GM18499 (cell line): ENCODE measurements at regions not wholly inside any gene's neighbourhood (a gene's known extent, or its start where the extent isn't known, plus 50 kb on each side); places are given as distances from the start of the nearest gene placed in this dataset.
"Not testable (repeated sequence)": the region's sequence is repeated elsewhere in the genome, so short reads cannot be mapped to it uniquely, and the experiment has no call there.

Experiments
- ATAC-seq: cut with Tn5 transposase; IDR thresholded peaks from one replicate; pipeline ENCODE4 v1.9.1; 2021; ENCODE audit warnings: moderate number of reproducible peaks; ENCODE audit not compliant: insufficient read depth, unreplicated experiment

DNA sequence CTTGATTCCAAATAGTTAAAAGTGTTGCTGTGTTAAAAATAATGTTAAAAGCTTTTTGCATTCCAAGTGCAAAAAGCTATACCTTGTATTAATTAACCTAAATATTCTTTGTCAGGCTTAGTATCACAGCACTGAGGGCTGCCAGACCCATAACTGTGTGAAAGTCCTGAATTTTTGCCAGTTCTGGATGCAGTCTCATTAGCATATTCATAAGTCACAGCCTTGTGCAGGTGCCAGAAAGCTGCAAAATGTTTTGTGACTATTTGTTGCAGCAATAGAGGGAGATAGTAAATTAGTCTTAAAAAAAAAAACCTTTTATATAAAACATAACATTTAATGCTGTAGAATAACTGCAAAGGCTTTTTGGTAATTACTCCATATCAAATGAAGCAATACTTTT lies 56.6 kb downstream of the SLITRK1 start:
- ATAC-seq, result no peak

- no peak for ATAC-seq
Measured at GRCh38 chr13:83824560-83824959, 57.7 kb downstream of the SLITRK1 start.

GRCh38 chr13:83824120-83824519 lies 58.2 kb downstream of the SLITRK1 start:
- ATAC-seq, result no peak

- no peak for ATAC-seq
Measured at GRCh38 chr13:83819611-83820010, 62.7 kb downstream of the SLITRK1 start.

- ATAC-seq, result no peak
Measured at GRCh38 chr13:83819156-83819555, 63.1 kb downstream of the SLITRK1 start.

- ATAC-seq, result no peak
Measured at GRCh38 chr13:83816081-83816480, 66.2 kb downstream of the SLITRK1 start.

- ATAC-seq, result no peak
Measured at GRCh38 chr13:83815598-83815997, 66.7 kb downstream of the SLITRK1 start.

DNA sequence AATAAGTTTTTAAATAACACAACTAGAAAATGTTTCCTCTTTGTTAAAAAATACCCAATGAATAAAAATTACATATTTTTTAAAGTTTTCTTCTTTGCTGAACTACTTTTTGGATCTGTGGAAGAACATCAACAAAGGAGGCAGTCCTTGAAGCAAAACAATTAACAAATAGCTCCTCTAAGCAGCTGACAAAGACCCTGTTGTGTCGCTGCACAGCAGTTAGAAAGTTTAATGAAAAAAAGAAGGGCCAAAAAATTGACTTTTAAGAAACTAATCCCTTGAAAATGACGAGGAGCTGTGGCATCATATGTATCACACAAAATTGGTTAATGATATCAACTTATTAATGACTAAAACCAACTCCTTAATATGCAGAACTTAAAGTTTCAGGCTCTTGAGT lies 72.1 kb downstream of the SLITRK1 start:
- no peak for ATAC-seq

- no peak for ATAC-seq
Measured at GRCh38 chr13:83804356-83804962, 77.8 kb downstream of the SLITRK1 start.

DNA sequence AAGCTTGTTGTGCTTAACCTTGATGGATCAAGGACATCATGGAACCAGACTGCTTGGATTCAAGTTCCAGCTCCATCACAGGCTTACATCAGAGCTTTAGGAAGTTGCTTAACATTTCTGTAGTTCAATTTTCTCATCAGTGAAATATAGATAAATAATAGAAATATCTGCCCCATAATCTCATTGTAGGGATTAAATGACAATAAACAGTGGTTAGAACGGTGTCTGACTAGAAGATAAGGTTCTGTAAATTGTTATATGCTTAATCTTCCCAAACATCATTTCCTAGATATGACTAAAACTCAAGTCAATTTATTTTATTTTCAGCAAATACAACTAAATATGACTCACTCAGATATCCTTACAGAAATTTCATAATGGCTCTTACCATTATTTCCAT lies 83.5 kb downstream of the SLITRK1 start:
- ATAC-seq, result no peak

- no peak for ATAC-seq
Measured at GRCh38 chr13:83796364-83796763, 85.9 kb downstream of the SLITRK1 start.

DNA sequence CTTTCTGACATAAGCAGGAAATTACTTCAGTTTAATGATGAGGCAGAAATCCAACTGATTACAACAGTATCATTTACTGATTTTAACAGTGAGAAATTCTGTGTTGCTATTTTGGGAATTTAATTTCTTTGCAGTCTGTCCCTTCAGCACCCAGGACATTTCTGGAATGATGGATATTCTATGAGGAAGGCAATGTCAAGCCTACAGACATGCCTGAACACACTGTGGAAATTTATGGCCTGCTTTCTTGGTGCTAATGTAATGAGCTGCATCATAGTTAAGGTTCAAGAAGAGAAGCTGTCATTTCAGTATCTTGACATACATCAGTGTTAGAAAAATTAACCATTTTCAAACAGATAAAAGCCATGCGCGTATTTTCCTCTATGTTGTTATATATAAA lies 87.7 kb downstream of the SLITRK1 start:
- no peak for ATAC-seq

- ATAC-seq, result no peak
Measured at GRCh38 chr13:83780227-83780626, 102.0 kb downstream of the SLITRK1 start.

DNA sequence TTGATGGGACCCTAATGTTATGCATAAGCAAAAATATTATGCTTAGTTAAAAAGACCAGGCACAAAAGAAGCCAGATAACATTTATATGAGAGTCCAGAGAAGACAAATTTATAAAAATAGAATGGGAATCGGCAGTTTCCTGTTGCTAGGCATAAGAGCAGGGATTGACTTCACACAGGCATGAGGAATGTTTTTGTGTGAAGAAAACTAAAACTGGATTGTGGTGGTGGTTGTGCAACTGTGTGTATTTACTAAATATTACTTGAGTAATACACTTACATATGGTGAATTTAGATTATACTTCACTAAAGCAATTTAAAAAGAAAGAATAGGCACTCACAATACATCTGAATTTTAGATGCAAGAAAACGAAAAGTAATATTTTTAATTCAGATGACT lies 108.3 kb downstream of the SLITRK1 start:
- no peak for ATAC-seq

GRCh38 chr13:83765796-83766195 lies 116.5 kb downstream of the SLITRK1 start:
- no peak for ATAC-seq

- no peak for ATAC-seq
Measured at GRCh38 chr13:83761631-83762030, 120.6 kb downstream of the SLITRK1 start.

DNA sequence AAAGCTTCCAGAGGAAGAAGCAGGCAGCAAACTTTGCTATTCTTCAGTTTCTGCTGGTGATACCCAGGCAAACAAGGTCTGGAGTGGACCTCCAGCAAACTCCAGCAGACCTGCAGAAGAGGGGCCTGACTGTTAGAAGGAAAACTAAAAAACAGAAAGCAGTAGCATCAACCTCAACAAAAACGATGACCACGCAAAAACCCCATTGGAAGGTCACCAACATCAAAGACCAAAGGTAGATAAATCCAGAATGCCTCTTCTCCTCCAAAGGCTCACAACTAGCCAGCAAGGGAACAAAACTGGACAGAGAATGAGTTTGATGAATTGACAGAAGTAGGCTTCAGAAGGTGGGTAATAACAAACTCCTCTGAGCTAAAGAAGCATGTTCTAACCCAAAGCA lies 127.1 kb downstream of the SLITRK1 start:
- not testable (repeated sequence) for ATAC-seq

GRCh38 chr13:83753912-83754624 lies 128.2 kb downstream of the SLITRK1 start:
- ATAC-seq, result no peak

- ATAC-seq, result no peak
Measured at GRCh38 chr13:83752141-83752540, 130.1 kb downstream of the SLITRK1 start.

- no peak for ATAC-seq
Measured at GRCh38 chr13:83740622-83741021, 141.7 kb downstream of the SLITRK1 start.

DNA sequence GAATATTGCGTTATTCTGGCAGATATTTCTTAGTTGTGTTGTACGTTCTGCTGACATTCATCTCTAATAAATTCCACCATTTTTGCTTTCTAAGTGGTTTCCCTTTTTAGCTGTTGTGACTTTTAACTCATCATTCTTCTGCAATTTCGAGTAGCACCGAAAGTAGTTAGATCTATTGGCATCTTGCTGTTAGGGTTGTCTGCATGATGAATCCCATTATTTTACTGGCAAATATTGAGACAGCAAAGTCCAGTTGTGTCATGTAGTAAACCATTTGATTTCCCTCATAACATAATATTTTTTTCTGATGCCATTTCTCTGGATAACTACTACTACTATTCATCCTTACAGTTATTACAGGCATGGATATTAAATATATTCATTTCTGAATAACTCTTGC lies 143.9 kb downstream of the SLITRK1 start:
- no peak for ATAC-seq

DNA sequence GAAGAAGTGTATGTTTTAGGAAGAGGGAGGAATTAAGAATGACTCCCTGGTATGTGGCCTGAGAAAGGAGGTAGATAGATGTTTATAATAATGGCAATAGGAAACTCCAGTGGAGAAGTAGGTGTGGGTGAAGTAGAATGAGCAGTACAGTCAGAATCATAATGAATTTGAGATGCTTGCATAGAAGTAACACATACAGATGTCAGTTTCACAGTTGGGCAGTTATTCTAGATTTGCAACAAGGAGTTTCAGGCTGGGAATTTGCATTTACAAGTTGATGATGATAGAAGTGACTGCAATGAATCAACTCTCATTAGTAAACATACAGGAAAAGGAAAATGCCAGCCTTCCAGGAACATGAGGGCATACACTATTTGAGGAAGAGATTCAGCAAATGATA lies 149.0 kb downstream of the SLITRK1 start:
- ATAC-seq, result no peak
